H9 (cell line): ENCODE measurements at regions not wholly inside any gene's neighbourhood (a gene's known extent, or its start where the extent isn't known, plus 50 kb on each side); places are given as distances from the start of the nearest gene placed in this dataset.

Experiments
- DNase-seq: peaks from one replicate; pipeline ENCODE4 v3.0.0-alpha.2; 2017
- H2AFZ ChIP-seq: one replicate; pipeline ENCODE4 v1.6.1; 2013; ENCODE audit warnings: mild to moderate bottlenecking, low read length, control low read depth, moderate library complexity
- H2AK5ac ChIP-seq: 2 replicates; pipeline ENCODE4 v1.6.1; 2013; ENCODE audit warnings: low read length, control low read depth, mixed read lengths; ENCODE audit not compliant: insufficient read length
- H2BK120ac ChIP-seq: one replicate; pipeline ENCODE4 v1.6.1; 2013; ENCODE audit warnings: low read depth, mild to moderate bottlenecking, low read length, control low read depth, inconsistent platforms; ENCODE audit not compliant: poor library complexity, severe bottlenecking
- H2BK12ac ChIP-seq: 2 replicates; pipeline ENCODE4 v1.6.1; 2013; ENCODE audit warnings: low read length, control low read depth, mixed read lengths, low read depth; ENCODE audit not compliant: insufficient read length
- H2BK15ac ChIP-seq: 2 replicates; pipeline ENCODE4 v1.6.1; 2013; ENCODE audit warnings: low read depth, low read length, control low read depth
- H2BK20ac ChIP-seq: one replicate; pipeline ENCODE4 v1.6.1; 2013; ENCODE audit warnings: low read depth, mild to moderate bottlenecking, low read length, control low read depth, inconsistent platforms; ENCODE audit not compliant: poor library complexity, severe bottlenecking
- H2BK5ac ChIP-seq: 2 replicates; pipeline ENCODE4 v1.6.1; 2013; ENCODE audit warnings: low read length, control low read depth, mixed read lengths; ENCODE audit not compliant: insufficient read length
- H3K14ac ChIP-seq: 2 replicates; pipeline ENCODE4 v1.6.1; 2013; ENCODE audit warnings: low read length, control low read depth; ENCODE audit not compliant: insufficient read depth
- H3K18ac ChIP-seq: 2 replicates; pipeline ENCODE4 v1.6.1; 2013; ENCODE audit warnings: low read depth, mild to moderate bottlenecking, mixed read lengths, low read length, control low read depth; ENCODE audit not compliant: insufficient read length
- H3K23ac ChIP-seq: 2 replicates; pipeline ENCODE4 v1.6.1; 2013; ENCODE audit warnings: low read length, control low read depth, mixed read lengths, low read depth; ENCODE audit not compliant: insufficient read length
- H3K23me2 ChIP-seq: 2 replicates; pipeline ENCODE4 v1.6.1; 2013; ENCODE audit warnings: low read depth, mild to moderate bottlenecking, mixed read lengths, low read length, control low read depth; ENCODE audit not compliant: insufficient read length, poor library complexity, severe bottlenecking
- H3K27ac ChIP-seq: 2 replicates; pipeline ENCODE4 v1.5.1; 2013; ENCODE audit warnings: low read length, control low read depth, mixed read lengths, low read depth; ENCODE audit not compliant: insufficient read length
- H3K27me3 ChIP-seq: 2 replicates; pipeline ENCODE4 v1.6.1; 2013; ENCODE audit warnings: low read length, control low read depth, inconsistent platforms; ENCODE audit not compliant: insufficient read depth
- H3K4ac ChIP-seq: 2 replicates; pipeline ENCODE4 v1.6.1; 2013; ENCODE audit warnings: low read depth, mild to moderate bottlenecking, control low read depth, inconsistent platforms, low read length, moderate library complexity
- H3K4me1 ChIP-seq: 2 replicates; pipeline ENCODE4 v1.6.1; 2013; ENCODE audit warnings: low read length, control low read depth, inconsistent platforms; ENCODE audit not compliant: insufficient read depth
- H3K4me2 ChIP-seq: 2 replicates; pipeline ENCODE4 v1.6.1; 2013; ENCODE audit warnings: low read length, control low read depth, mixed read lengths; ENCODE audit not compliant: insufficient read length, insufficient read depth
- H3K56ac ChIP-seq: 2 replicates; pipeline ENCODE4 v1.6.1; 2013; ENCODE audit warnings: low read depth, mild to moderate bottlenecking, mixed read lengths, low read length, control low read depth; ENCODE audit not compliant: insufficient read length
- H3K79me1 ChIP-seq: 2 replicates; pipeline ENCODE4 v1.6.1; 2013; ENCODE audit warnings: low read depth, mild to moderate bottlenecking, moderate library complexity, low read length, control low read depth, inconsistent platforms; ENCODE audit not compliant: insufficient read depth, poor library complexity, severe bottlenecking
- H3K79me2 ChIP-seq: 2 replicates; pipeline ENCODE4 v1.6.1; 2013; ENCODE audit warnings: low read length, control low read depth, inconsistent platforms; ENCODE audit not compliant: insufficient read depth
- H3K9ac ChIP-seq: 2 replicates; pipeline ENCODE4 v1.6.1; 2013; ENCODE audit warnings: low read length, control low read depth, mixed read lengths; ENCODE audit not compliant: insufficient read length; ENCODE audit errors: extremely low read depth
- H3K9me3 ChIP-seq: one replicate; pipeline ENCODE4 v1.6.1; 2013; ENCODE audit warnings: low read depth, low read length, inconsistent platforms; ENCODE audit not compliant: control insufficient read depth
- H3T11ph ChIP-seq: one replicate; pipeline ENCODE4 v1.6.1; 2013; ENCODE audit warnings: mild to moderate bottlenecking, low read length, control low read depth, inconsistent platforms
- H4K20me1 ChIP-seq: one replicate; pipeline ENCODE4 v1.6.1; 2013; ENCODE audit not compliant: control insufficient read depth, insufficient read length, insufficient read depth
- H4K5ac ChIP-seq: 2 replicates; pipeline ENCODE4 v1.6.1; 2013; ENCODE audit warnings: low read depth, mild to moderate bottlenecking, mixed read lengths, low read length, control low read depth; ENCODE audit not compliant: insufficient read length
- H4K8ac ChIP-seq: replicated peaks from 2 replicates; pipeline ENCODE4 v1.6.1; 2013; ENCODE audit warnings: low read length, control low read depth, mixed read lengths, low read depth; ENCODE audit not compliant: insufficient read length
- H4K91ac ChIP-seq: 2 replicates; pipeline ENCODE4 v1.6.1; 2013; ENCODE audit warnings: low read depth, mild to moderate bottlenecking, moderate library complexity, mixed read lengths, low read length, control low read depth; ENCODE audit not compliant: insufficient read length
- H3K27ac Mint-ChIP-seq, 3 experiments: 2 replicates in 2 of 3; 3 replicates in 1 of 3; pipeline ENCODE4 v1.8.0; 2020 to 2021; ENCODE audit warnings: mixed read lengths in 3 of 3, mild to moderate bottlenecking in 1 of 3, moderate library complexity in 1 of 3
- H3K27me3 Mint-ChIP-seq: 2 replicates; pipeline ENCODE4 v1.8.0; 2021; ENCODE audit warnings: low read depth, mild to moderate bottlenecking, moderate library complexity, mixed read lengths
- H3K36me3 Mint-ChIP-seq, 3 experiments: 2 replicates in 2 of 3; 3 replicates in 1 of 3; pipeline ENCODE4 v1.8.0; 2020 to 2021; ENCODE audit warnings: low read depth in 3 of 3, mixed read lengths in 3 of 3; ENCODE audit not compliant: insufficient read depth in 1 of 3
- H3K4me1 Mint-ChIP-seq, 2 experiments: 2 replicates each; pipeline ENCODE4 v1.8.0; 2020; ENCODE audit warnings: mixed read lengths in 2 of 2
- H3K4me3 Mint-ChIP-seq, 2 experiments: 2 replicates in 1 of 2; 3 replicates in 1 of 2; pipeline ENCODE4 v1.8.0; 2020 to 2021; ENCODE audit warnings: mild to moderate bottlenecking in 2 of 2, mixed read lengths in 2 of 2, moderate library complexity in 1 of 2
- H3K9me3 Mint-ChIP-seq, 2 experiments: 2 replicates in 1 of 2; 3 replicates in 1 of 2; pipeline ENCODE4 v1.8.0; 2020; ENCODE audit warnings: mild to moderate bottlenecking in 2 of 2, mixed read lengths in 2 of 2, moderate library complexity in 1 of 2
- CTCF ChIP-seq: fragments of 200-600 bp; sonication (generic); conservative IDR thresholded peaks from 3 replicates; pipeline ENCODE4 v1.8.0; 2021; ENCODE audit warnings: antibody characterized with exemption, mild to moderate bottlenecking
- WGBS: extraction: QIAGEN DNeasy Blood & Tissue Kit; methylation state at CpG from one replicate; pipeline ENCODE4 v1.1.7; 2013; ENCODE audit warnings: missing lambda C conversion rate, low lambda C conversion rate, mixed read lengths; ENCODE audit not compliant: insufficient read length; ENCODE audit errors: extremely low coverage; 5-methylcytosine and 5-hydroxymethylcytosine counted together

- H3K79me2 ChIP-seq: no peaks in the 10 kb centered on the region
- no peak overlapping the region for H3K27ac ChIP-seq
- Mint-ChIP-seq H3K27ac (no peak overlapping the region), H3K27me3 (no peaks in the 10 kb centered on the region; the same call in 1 of the 2 replicates), H3K4me3 (no peak overlapping the region), H3K4me1 (peaks cover under 1 to 3% of the 10 kb centered on the region in 2 experiments; a peak in 1 of 4 replicates), H3K9me3 (no peaks in the 10 kb centered on the region), H3K36me3 (no peaks in the 10 kb centered on the region)
- no peak overlapping the region for H3K9ac ChIP-seq
- TF ChIP-seq CTCF: no peak
- H2AK5ac ChIP-seq: no peak overlapping the region
- no peak overlapping the region for H3K56ac ChIP-seq
- H2BK15ac ChIP-seq: no peak overlapping the region
- no peak overlapping the region for H4K91ac ChIP-seq
- no peak overlapping the region for H3K18ac ChIP-seq
- H3K79me1 ChIP-seq: no peaks in the 10 kb centered on the region
- no peak overlapping the region for H3K23ac ChIP-seq
- no peak overlapping the region for H3K14ac ChIP-seq
- no peak overlapping the region for H2BK5ac ChIP-seq
- H2BK12ac ChIP-seq: no peak overlapping the region
- no peak overlapping the region for H4K8ac ChIP-seq
- H2BK120ac ChIP-seq: no peak overlapping the region
- H2BK20ac ChIP-seq: no peak overlapping the region
- DNase-seq: no peak
- H3K9me3 ChIP-seq: no peaks in the 10 kb centered on the region
- H3K4ac ChIP-seq: no peak overlapping the region
- no CpG with 5 or more reads among the region's 3 CpGs for WGBS
- no peak overlapping the region for H3K4me2 ChIP-seq
- no peaks in the 10 kb centered on the region for H3K23me2 ChIP-seq
- no peaks in the 10 kb centered on the region for H3K27me3 ChIP-seq
- no peak overlapping the region for H4K5ac ChIP-seq
- no peaks in the 10 kb centered on the region for H3K4me1 ChIP-seq
- H3T11ph ChIP-seq: no peak overlapping the region
- H2AFZ ChIP-seq: no peak overlapping the region
- H4K20me1 ChIP-seq: no peaks in the 10 kb centered on the region
These were observed 203.9 kb downstream of the NUFIP1 start for GRCh38 chr13:44785401-44785800.
